Gastrocnemius medialis (tissue), 4 donors: ENCODE measurements at regions not wholly inside any gene's neighbourhood (a gene's known extent, or its start where the extent isn't known, plus 50 kb on each side); places are given as distances from the start of the nearest gene placed in this dataset.

Experiments used
- ATAC-seq, 2 donors: fragments of 150-250 bp; one replicate each; pipeline ENCODE4 v1.9.1; 2016
- DNase-seq, 2 donors: peaks; one replicate each; pipeline ENCODE4 v3.0.0-alpha.2; 2019
- H3K27ac ChIP-seq, 4 donors: fragments of 200-600 bp; sonication (generic); 1 replicate in 1 of 4; 2 replicates in 3 of 4; pipeline ENCODE4 v1.5.1; 2016 to 2018; ENCODE audit warnings: mild to moderate bottlenecking in 2 of 4, moderate library complexity in 1 of 4
- H3K27me3 ChIP-seq, 3 donors: fragments of 200-600 bp; sonication (generic) in 2 of 3; 1 replicate in 1 of 3; 2 replicates in 2 of 3; pipeline versions ENCODE4 v1.5.1 to v1.6.0; 2016 to 2019; ENCODE audit warnings: mild to moderate bottlenecking in 1 of 3, moderate library complexity in 1 of 3
- H3K36me3 ChIP-seq, 2 donors: fragments of 200-600 bp; sonication (generic) in 1 of 2; one replicate each; pipeline ENCODE4 v1.5.1; 2017 to 2018
- H3K4me1 ChIP-seq, 2 donors: fragments of 200-600 bp; sonication (generic) in 1 of 2; one replicate each; pipeline ENCODE4 v1.5.1; 2016 to 2017; ENCODE audit warnings: mild to moderate bottlenecking in 2 of 2
- H3K4me3 ChIP-seq, 4 donors: fragments of 200-600 bp; sonication (generic) in 3 of 4; 1 replicate in 1 of 4; 2 replicates in 3 of 4; pipeline ENCODE4 v1.5.1; 2016 to 2019; ENCODE audit warnings: mild to moderate bottlenecking in 2 of 4
- H3K9me3 ChIP-seq, 3 donors: fragments of 200-600 bp; sonication (generic) in 2 of 3; 1 replicate in 1 of 3; 2 replicates in 2 of 3; pipeline ENCODE4 v1.5.1; 2016 to 2019
- CTCF ChIP-seq, 5 experiments: fragments of 450-650 bp in 3 of 5; fragments of 200-600 bp in 2 of 5; sonication (generic) in 2 of 5; IDR thresholded peaks in 4 of 5; conservative IDR thresholded peaks in 1 of 5; 1 replicate in 4 of 5; 2 replicates in 1 of 5; pipeline ENCODE4 v1.5.1; 2016 to 2019; ENCODE audit warnings: antibody characterized with exemption in 5 of 5, mild to moderate bottlenecking in 3 of 5, moderate library complexity in 3 of 5
- POLR2A ChIP-seq, 2 donors: fragments of 450-650 bp; IDR thresholded peaks; one replicate each; pipeline ENCODE4 v1.6.1; 2017; ENCODE audit warnings: antibody characterized with exemption in 2 of 2, mild to moderate bottlenecking in 2 of 2, moderate library complexity in 2 of 2
- in situ Hi-C, 4 donors: fragments of 200-750 bp; cut with MboI; loops; one replicate each; pipeline versions ENCODE4 v1.15.0 to v1.8.0; 2017; ENCODE audit warnings: low sequenced_read_pairs in 4 of 4
- intact Hi-C: fragments of 100-400 bp; cut with DNase I; formaldehyde crosslinking; loops from one replicate; pipeline ENCODE4 v1.15.1; 2023; ENCODE audit warnings: low total_unique reads

- in situ Hi-C loops (no loop called here), intact Hi-C loops (loop anchor here (5.0 kb wide), 1 partner anchor 72 kb away; no protein-coding TSS in a partner anchor)
- DNase-seq (no peak), ATAC-seq (peak; percentile 42 to 60)
- Histone ChIP-seq H3K9me3 (no peaks in the 10 kb centered on the region), H3K27ac (peak overlapping the region; percentile 29 to 64 (median 54)), H3K36me3 (no peaks in the 10 kb centered on the region), H3K4me3 (no peak overlapping the region), H3K4me1 (peaks cover 7% of the 10 kb centered on the region in 2 donors), H3K27me3 (no peaks in the 10 kb centered on the region)
- TF ChIP-seq CTCF (IDR thresholded peaks at IDR 0.05 in 4 of 5, conservative IDR thresholded peaks at IDR 0.05 in 1 of 5) (no peak), POLR2A (IDR thresholded peaks at IDR 0.05) (peak in 1 of 2 donors; percentile 4)
These were observed 98.5 kb upstream of the TMEM170B start for GRCh38 chr6:11439017-11439420.

GRCh38 chr6:11437824-11438459 lies 99.6 kb upstream of the TMEM170B start:
- intact Hi-C loops = loop anchor here (5.0 kb wide), 1 partner anchor 71 kb away; no protein-coding TSS in a partner anchor
- Histone ChIP-seq H3K9me3 (no peaks in the 10 kb centered on the region), H3K36me3 (no peaks in the 10 kb centered on the region), H3K27me3 (no peaks in the 10 kb centered on the region), H3K4me1 (peaks cover 17 to 18% of the 10 kb centered on the region in 2 donors), H3K4me3 (no peak overlapping the region), H3K27ac (peak overlapping the region; percentile 29 to 64 (median 54))
- ATAC-seq (peak; percentile 59 to 78), DNase-seq (peak in 1 of 2 donors; percentile 20)
- in situ Hi-C loops = no loop called here
- TF ChIP-seq CTCF (IDR thresholded peaks at IDR 0.05 in 4 of 5, conservative IDR thresholded peaks at IDR 0.05 in 1 of 5) (no peak), POLR2A (IDR thresholded peaks at IDR 0.05) (no peak)

- H3K27ac ChIP-seq = no peak overlapping the region
- H3K27me3 ChIP-seq = no peaks in the 10 kb centered on the region
- in situ Hi-C loops (no loop called here), intact Hi-C loops (loop anchor here (5.0 kb wide), 1 partner anchor 69 kb away; no protein-coding TSS in a partner anchor)
- peaks cover 24 to 27% of the 10 kb centered on the region in 2 donors for H3K4me1 ChIP-seq
- H3K36me3 ChIP-seq = no peaks in the 10 kb centered on the region
- no peak overlapping the region for H3K4me3 ChIP-seq
- H3K9me3 ChIP-seq = no peaks in the 10 kb centered on the region
- TF ChIP-seq CTCF (IDR thresholded peaks at IDR 0.05 in 4 of 5, conservative IDR thresholded peaks at IDR 0.05 in 1 of 5) (no peak), POLR2A (IDR thresholded peaks at IDR 0.05) (no peak)
- DNase-seq (no peak), ATAC-seq (no peak)
These were observed 100.9 kb upstream of the TMEM170B start for GRCh38 chr6:11436508-11437096.

GRCh38 chr6:11434565-11435326 lies 102.8 kb upstream of the TMEM170B start:
- in situ Hi-C loops (no loop called here), intact Hi-C loops (loop anchor here (5.0 kb wide), 3 partner anchors 38 to 202 kb away; partner anchors contain the start of gene NEDD9)
- no peak overlapping the region for H3K4me3 ChIP-seq
- DNase-seq (peak in 1 of 2 donors; percentile 47), ATAC-seq (peak; percentile 20 to 53)
- H3K27me3 ChIP-seq = no peaks in the 10 kb centered on the region
- H3K36me3 ChIP-seq = no peaks in the 10 kb centered on the region
- H3K27ac ChIP-seq = peak overlapping the region in 3 of 4 donors; percentile 71 to 77 (median 76)
- H3K4me1 ChIP-seq = peaks cover 24 to 31% of the 10 kb centered on the region in 2 donors
- no peaks in the 10 kb centered on the region for H3K9me3 ChIP-seq
- TF ChIP-seq POLR2A (IDR thresholded peaks at IDR 0.05) (no peak), CTCF (IDR thresholded peaks at IDR 0.05 in 4 of 5, conservative IDR thresholded peaks at IDR 0.05 in 1 of 5) (no peak)
